Upper lobe of left lung (tissue), 4 donors: ENCODE measurements at regions not wholly inside any gene's neighbourhood (a gene's known extent, or its start where the extent isn't known, plus 50 kb on each side); places are given as distances from the start of the nearest gene placed in this dataset.

Experiments used
- CTCF ChIP-seq, 6 experiments: fragments of 450-650 bp in 4 of 6; fragments of 200-600 bp in 2 of 6; sonication (generic) in 2 of 6; IDR thresholded peaks; one replicate each; pipeline ENCODE4 v1.5.1; 2016 to 2019; ENCODE audit warnings: antibody characterized with exemption in 6 of 6
- POLR2A ChIP-seq, 4 donors: fragments of 450-650 bp; IDR thresholded peaks; one replicate each; pipeline ENCODE4 v1.5.1; 2016 to 2017; ENCODE audit warnings: antibody characterized with exemption in 4 of 4, mild to moderate bottlenecking in 2 of 4

- TF ChIP-seq CTCF (IDR thresholded peaks at IDR 0.05) (no peak), POLR2A (IDR thresholded peaks at IDR 0.05) (no peak)
Measured at GRCh38 chr20:51939259-51939585, 136.9 kb upstream of the SALL4 start.
